Adrenal gland (tissue), 9 donors: ENCODE measurements at regions not wholly inside any gene's neighbourhood (a gene's known extent, or its start where the extent isn't known, plus 50 kb on each side); places are given as distances from the start of the nearest gene placed in this dataset.

Experiments used
- DNase-seq, 7 donors: peaks; one replicate each; pipeline ENCODE4 v3.0.0-alpha.2; 2019 to 2020
- H3K27ac ChIP-seq, 5 donors: fragments of 200-600 bp; sonication (generic) in 4 of 5; 1 replicate in 3 of 5; 2 replicates in 2 of 5; pipeline versions ENCODE4 v1.5.1 to v1.8.0; 2016 to 2020; ENCODE audit warnings: mild to moderate bottlenecking in 1 of 5
- H3K27me3 ChIP-seq: fragments of 200-600 bp; 2 replicates; pipeline ENCODE4 v1.8.0; 2021
- H3K36me3 ChIP-seq, 2 donors: fragments of 200-600 bp; replicated peaks in 1 of 2; 1 replicate in 1 of 2; 2 replicates in 1 of 2; pipeline versions ENCODE4 v1.5.1 to v1.8.0; 2018 to 2022
- H3K4me1 ChIP-seq, 2 donors: fragments of 200-600 bp; replicated peaks in 1 of 2; 1 replicate in 1 of 2; 2 replicates in 1 of 2; pipeline versions ENCODE4 v1.5.1 to v1.8.0; 2018 to 2021
- H3K4me3 ChIP-seq, 4 donors: fragments of 200-600 bp; sonication (generic) in 3 of 4; one replicate each; pipeline ENCODE4 v1.5.1; 2016 to 2018
- H3K9me3 ChIP-seq, 3 donors: fragments of 200-600 bp; sonication (generic) in 1 of 3; replicated peaks in 1 of 3; 1 replicate in 2 of 3; 2 replicates in 1 of 3; pipeline versions ENCODE4 v1.5.1 to v1.8.0; 2016 to 2021
- POLR2A ChIP-seq, 2 donors: fragments of 450-650 bp; IDR thresholded peaks; one replicate each; pipeline ENCODE4 v1.6.1; 2017; ENCODE audit warnings: antibody characterized with exemption in 2 of 2, mild to moderate bottlenecking in 2 of 2, moderate library complexity in 1 of 2
- WGBS, 4 donors: extraction: QIAGEN DNeasy Blood & Tissue Kit in 2 of 4; methylation state at CpG; one replicate each; pipeline versions ENCODE4 v1.1.5 to v1.1.7; 2013 to 2017; 5-methylcytosine and 5-hydroxymethylcytosine counted together
- intact Hi-C, 2 donors: fragments of 100-400 bp; cut with DNase I; formaldehyde crosslinking; loops; one replicate each; pipeline versions ENCODE4 v1.14.1 to v1.15.0; 2022 to 2023
- TF ChIP-seq, protein P1 (sequence below), 6 experiments: fragments of 450-650 bp in 4 of 6; fragments of 200-600 bp in 2 of 6; sonication (generic) in 1 of 6; IDR thresholded peaks; 1 replicate in 5 of 6; 2 replicates in 1 of 6; pipeline versions ENCODE4 v1.5.1 to v1.8.0; 2016 to 2021; ENCODE audit warnings: antibody characterized with exemption in 6 of 6, mild to moderate bottlenecking in 2 of 6, moderate library complexity in 1 of 6
- donor health status: healthy with polysubstance abuse.
- donor health status: Bipolar disorder and iron deficiency.
- donor health status: DM: yes; HTN: yes; CAD: no.
- donor health status: DM: no; HTN: no; CAD: no.
- donor health status: DM: no; HTN: no; CAD: no.

DNA sequence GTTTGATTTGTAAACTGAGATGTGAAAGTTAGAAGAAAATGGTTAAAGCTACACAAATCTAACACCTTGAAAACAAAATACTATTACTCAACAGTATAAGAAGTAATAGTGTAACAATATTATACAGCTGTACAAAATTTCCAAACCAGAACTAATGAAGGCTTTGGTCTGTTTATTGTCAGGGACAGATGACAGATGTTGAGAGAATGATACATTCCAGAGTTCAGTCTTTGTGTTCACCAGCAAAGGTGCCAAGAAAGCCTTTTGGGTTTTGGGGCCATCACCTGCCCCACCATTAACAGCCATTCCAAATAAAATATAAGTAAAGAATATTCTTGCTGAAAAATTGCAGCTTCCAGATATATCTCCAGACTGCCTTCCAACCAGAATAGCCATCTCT is 439.3 kb downstream of the PCDH20 start:
- Histone ChIP-seq H3K4me3 (no peak overlapping the region), H3K4me1 (no peaks in the 10 kb centered on the region), H3K27ac (no peak overlapping the region), H3K9me3 (no peaks in the 10 kb centered on the region), H3K36me3 (no peaks in the 10 kb centered on the region), H3K27me3 (no peaks in the 10 kb centered on the region)
- TF ChIP-seq POLR2A (IDR thresholded peaks at IDR 0.05): no peak
- TF ChIP-seq, protein P1, sequence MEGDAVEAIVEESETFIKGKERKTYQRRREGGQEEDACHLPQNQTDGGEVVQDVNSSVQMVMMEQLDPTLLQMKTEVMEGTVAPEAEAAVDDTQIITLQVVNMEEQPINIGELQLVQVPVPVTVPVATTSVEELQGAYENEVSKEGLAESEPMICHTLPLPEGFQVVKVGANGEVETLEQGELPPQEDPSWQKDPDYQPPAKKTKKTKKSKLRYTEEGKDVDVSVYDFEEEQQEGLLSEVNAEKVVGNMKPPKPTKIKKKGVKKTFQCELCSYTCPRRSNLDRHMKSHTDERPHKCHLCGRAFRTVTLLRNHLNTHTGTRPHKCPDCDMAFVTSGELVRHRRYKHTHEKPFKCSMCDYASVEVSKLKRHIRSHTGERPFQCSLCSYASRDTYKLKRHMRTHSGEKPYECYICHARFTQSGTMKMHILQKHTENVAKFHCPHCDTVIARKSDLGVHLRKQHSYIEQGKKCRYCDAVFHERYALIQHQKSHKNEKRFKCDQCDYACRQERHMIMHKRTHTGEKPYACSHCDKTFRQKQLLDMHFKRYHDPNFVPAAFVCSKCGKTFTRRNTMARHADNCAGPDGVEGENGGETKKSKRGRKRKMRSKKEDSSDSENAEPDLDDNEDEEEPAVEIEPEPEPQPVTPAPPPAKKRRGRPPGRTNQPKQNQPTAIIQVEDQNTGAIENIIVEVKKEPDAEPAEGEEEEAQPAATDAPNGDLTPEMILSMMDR (IDR thresholded peaks at IDR 0.05): no peak
- no peak for DNase-seq
- intact Hi-C loops: no loop called here

DNA sequence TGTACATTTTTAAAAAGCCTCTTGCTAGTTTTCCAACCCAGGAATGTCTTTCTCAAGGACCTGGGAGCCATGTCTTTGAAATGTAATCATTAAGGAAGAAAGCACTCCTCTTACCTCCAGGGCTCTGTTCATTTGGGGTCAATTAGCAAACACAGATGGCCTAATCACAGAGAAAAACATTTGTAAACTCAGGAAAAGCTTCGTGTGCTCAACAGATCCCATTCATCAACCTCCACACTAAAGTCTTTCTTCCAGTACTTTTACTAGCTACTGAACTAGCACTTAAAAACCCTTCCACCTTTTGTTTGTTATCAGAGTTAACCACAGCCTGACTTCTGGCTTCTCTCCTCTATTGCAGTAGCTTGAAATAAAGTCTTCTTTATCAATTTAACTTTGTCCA is 441.4 kb downstream of the PCDH20 start:
- no peaks in the 10 kb centered on the region for H3K9me3 ChIP-seq
- no peak for TF ChIP-seq POLR2A (IDR thresholded peaks at IDR 0.05)
- TF ChIP-seq, protein P1 (IDR thresholded peaks at IDR 0.05): no peak
- H3K36me3 ChIP-seq: no peaks in the 10 kb centered on the region
- no peak overlapping the region for H3K27ac ChIP-seq
- no peak for DNase-seq
- intact Hi-C loops: no loop called here
- H3K4me3 ChIP-seq: no peak overlapping the region
- H3K27me3 ChIP-seq: no peaks in the 10 kb centered on the region
- H3K4me1 ChIP-seq: no peaks in the 10 kb centered on the region
- WGBS, 4 donors: 7 to 13% (median 9%) methylated on average over 1 of the region's 1 CpG

DNA sequence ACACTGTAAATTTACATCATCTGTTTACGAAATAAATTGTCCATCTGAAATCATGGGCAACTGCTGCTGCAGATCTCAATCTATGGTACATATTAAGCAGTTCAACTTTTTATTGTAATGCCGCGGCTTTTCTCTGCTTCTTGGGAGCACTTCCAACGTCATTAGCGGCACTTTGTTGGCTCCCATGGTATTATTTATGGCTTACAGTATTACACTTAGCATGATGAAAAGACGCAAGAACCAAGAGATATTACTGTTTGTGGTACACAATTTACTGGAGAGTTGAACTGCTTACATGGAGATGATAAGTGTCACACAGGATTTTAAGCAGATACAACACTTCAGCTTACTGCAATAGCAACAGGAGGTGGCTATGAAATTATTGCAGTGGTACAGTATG is 442.1 kb downstream of the PCDH20 start:
- no peaks in the 10 kb centered on the region for H3K9me3 ChIP-seq
- TF ChIP-seq POLR2A (IDR thresholded peaks at IDR 0.05): no peak
- TF ChIP-seq, protein P1 (IDR thresholded peaks at IDR 0.05): no peak
- WGBS, 4 donors: 75 to 83% (median 80%) methylated on average over 6 of the region's 6 CpGs
- H3K27ac ChIP-seq: no peak overlapping the region
- no peaks in the 10 kb centered on the region for H3K27me3 ChIP-seq
- no peaks in the 10 kb centered on the region for H3K4me1 ChIP-seq
- H3K36me3 ChIP-seq: no peaks in the 10 kb centered on the region
- no peak for DNase-seq
- intact Hi-C loops: no loop called here
- no peak overlapping the region for H3K4me3 ChIP-seq

DNA sequence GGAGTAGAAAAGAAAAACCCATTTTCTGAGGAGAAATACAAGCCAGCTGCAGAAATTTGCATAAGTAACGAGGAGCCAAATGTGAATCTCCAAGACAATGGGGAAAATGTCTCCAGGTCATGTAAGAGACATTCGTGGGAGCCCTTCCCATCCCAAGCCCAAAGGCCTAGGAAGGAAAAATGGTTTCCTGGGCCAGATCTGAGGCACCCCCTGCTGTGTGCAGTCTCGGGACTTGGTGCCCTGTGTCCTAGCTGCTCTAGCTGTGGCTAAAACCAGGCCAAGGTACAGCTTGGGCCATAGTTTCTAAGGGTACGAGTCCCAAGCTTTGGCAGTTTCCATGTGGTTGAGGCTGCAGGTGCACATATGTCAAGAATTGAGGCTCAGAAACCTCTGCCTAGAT is 444.9 kb downstream of the PCDH20 start:
- TF ChIP-seq, protein P1 (IDR thresholded peaks at IDR 0.05): no peak
- TF ChIP-seq POLR2A (IDR thresholded peaks at IDR 0.05): no peak
- H3K4me1 ChIP-seq: no peaks in the 10 kb centered on the region
- no peak overlapping the region for H3K27ac ChIP-seq
- no peaks in the 10 kb centered on the region for H3K27me3 ChIP-seq
- H3K9me3 ChIP-seq: no peaks in the 10 kb centered on the region
- intact Hi-C loops: no loop called here
- 44 to 80% (median 68%) methylated on average over 4 of the region's 4 CpGs for WGBS, 4 donors
- H3K36me3 ChIP-seq: no peaks in the 10 kb centered on the region
- no peak for DNase-seq
- no peak overlapping the region for H3K4me3 ChIP-seq
